Stimulated activated CD4-positive, alpha-beta T cell treated with anti-CD3 and anti-CD28 coated beads, Interleukin-15, amount 100 ng/mL, for 1 hour (primary cell): ENCODE measurements at regions not wholly inside any gene's neighbourhood (a gene's known extent, or its start where the extent isn't known, plus 50 kb on each side); places are given as distances from the start of the nearest gene placed in this dataset.
"Not testable (repeated sequence)": the region's sequence is repeated elsewhere in the genome, so short reads cannot be mapped to it uniquely, and the experiment has no call there.

Source experiments
- DNase-seq, 2 donors: peaks; one replicate each; pipeline ENCODE4 v3.0.0-alpha.2; 2020; ENCODE audit warnings: low read depth in 1 of 2, low spot score in 1 of 2

- no peak for DNase-seq
Observed at GRCh38 chr5:90135779-90136378, 273.7 kb downstream of the CETN3 start.

GRCh38 chr5:90134892-90135291, 274.7 kb downstream of the CETN3 start:
- DNase-seq, result no peak

GRCh38 chr5:90134381-90134780, 275.2 kb downstream of the CETN3 start:
- no peak for DNase-seq

DNA sequence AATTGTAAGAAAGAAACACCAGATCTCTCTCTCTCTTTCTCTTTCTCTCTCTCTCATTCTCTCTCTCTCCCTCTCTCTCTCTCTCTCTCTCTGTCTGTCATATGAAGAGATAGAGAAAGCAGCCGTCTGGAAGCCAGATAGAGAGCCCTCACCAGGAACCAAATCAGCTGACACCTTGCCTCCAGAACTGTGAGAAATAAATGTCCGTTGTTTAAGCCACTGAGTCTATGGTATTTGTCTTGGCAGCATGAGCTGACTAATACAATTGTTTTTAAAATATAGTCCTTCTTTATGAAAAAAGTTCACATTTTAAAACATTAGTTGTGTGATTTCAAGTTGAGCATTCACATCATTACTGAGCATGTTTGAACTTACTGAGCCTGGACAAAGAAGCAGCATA, 275.6 kb downstream of the CETN3 start:
- no peak for DNase-seq

DNA sequence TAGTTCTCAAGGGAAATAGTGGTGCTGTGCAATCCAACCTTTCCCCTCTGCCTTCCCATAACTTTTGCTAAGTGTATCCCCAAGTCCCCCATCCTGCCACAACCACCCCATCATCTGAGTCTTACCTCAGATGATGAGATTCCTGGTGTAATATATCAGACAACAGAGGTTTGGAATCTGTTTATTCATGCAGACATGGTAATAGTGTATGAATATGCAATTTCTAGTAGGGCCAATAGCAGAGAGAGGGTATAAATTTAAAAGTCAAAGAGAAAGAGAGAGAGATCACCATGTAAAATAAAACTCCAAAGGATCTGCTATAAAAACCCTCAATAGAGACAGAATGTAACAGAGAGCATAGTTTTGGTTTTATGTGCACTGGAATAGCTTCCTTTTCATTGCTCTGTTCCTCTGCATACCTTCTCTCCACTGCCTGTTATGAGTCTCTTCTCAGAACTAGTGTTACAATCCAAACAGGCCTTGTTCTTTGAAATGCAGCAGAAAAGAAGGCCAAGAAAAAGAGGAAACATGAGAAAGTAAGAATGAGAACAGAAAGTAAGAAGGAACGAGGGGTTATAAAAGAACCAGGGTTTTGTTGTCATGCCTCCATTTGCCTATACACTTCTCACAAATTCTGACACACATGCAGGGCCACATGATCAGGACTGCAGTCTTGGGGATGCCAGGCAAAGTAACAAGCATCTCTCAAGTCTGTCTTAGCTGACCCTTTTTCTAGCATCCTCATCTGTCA, 278.0 kb downstream of the CETN3 start:
- DNase-seq, result no peak

DNA sequence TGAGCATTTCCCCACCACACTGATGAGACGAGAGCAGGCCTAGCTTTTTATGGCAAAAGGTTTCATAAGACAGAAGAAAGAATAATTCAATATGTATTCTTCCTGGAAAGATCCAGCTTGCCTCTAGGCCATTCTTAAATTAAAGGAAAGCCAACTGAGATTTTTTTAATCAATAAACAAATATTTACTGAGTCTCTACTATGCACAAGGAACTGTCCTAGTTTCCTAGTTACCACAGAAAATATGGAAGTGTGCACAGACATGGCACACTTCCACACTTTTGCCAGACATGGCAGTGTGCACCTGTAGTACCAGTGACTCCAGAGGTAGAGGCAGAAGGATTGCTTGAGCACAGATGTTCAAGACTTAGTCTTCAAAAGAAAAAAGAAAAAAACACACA, 281.0 kb downstream of the CETN3 start:
- no peak for DNase-seq

GRCh38 chr5:90119531-90119971, 290.0 kb downstream of the CETN3 start:
- DNase-seq, result no peak

DNA sequence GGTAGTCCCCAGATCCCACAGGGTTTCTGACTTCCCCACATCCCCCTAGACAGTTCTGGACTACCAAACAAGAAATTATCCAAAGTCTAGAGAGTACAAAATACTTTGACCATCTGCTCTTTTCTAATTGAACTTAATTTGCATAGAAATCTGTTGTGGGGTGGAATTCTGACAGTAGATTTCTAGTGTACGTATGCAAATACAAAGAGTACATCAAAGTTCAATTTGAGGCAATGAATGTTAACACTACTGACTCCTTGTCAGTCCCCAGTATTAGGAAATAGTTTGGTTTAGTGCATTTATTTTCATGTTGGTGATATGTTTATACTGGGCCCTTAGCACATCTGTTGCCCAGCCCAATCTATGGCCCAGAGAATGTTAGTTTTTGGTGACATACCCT, 292.6 kb downstream of the CETN3 start:
- DNase-seq, result no peak

GRCh38 chr5:90113108-90113507, 296.4 kb downstream of the CETN3 start:
- DNase-seq, result no peak

- DNase-seq, result no peak
Observed at GRCh38 chr5:90112033-90112692, 297.4 kb downstream of the CETN3 start.

DNA sequence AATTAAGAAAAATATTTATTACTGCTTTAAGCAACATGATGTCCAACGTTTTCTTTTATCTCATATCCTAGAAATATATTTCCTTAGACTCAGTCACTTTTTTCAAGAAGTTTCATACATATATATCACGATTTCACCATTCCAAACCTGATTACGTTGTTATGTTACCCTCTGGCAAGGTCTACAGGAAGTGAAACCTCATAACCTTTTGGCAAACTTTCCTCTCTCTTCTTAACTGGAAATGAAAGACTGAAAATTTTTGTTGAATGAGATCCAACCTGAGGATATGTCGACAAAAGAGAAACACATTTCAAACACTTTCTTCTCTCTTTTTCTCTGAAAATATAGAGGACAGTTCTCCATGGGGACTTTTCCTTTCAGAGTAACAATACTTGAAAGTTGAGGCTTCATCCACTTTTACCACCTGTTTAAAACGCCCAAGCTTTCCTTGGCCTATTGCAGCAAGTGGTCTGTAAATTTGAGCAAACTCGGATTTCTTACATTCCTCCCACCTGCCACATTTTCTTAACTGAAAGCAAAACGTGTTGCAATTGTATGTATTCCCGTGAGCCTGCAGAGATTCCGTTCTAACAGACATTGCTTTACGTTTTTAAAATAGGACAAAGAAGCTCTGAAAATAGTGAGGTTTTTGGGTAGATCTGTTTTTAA, 298.1 kb downstream of the CETN3 start:
- DNase-seq, result no peak

- DNase-seq, result no peak
Observed at GRCh38 chr5:90109285-90109684, 300.3 kb downstream of the CETN3 start.

DNA sequence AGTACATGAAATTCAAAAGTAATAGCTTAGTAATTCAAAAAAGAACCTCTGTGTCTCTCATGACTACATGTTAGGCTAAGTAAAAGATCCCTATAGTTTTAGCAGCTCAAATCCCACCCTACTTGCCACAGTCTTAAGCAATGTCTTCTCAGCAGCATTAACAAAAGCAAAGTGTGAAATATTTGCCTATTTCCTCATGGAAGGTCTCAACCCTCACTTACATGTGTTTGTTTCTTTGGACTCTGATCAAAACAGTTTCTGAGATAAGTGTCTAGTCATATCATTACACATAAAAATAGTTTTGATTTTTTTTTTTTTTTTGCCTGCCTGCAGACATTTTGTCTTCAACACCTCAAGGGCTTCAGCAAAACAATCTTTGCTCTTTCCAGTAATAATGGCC, 310.5 kb downstream of the CETN3 start:
- DNase-seq, result no peak

GRCh38 chr5:90097082-90097477, 312.5 kb downstream of the CETN3 start:
- no peak for DNase-seq

DNA sequence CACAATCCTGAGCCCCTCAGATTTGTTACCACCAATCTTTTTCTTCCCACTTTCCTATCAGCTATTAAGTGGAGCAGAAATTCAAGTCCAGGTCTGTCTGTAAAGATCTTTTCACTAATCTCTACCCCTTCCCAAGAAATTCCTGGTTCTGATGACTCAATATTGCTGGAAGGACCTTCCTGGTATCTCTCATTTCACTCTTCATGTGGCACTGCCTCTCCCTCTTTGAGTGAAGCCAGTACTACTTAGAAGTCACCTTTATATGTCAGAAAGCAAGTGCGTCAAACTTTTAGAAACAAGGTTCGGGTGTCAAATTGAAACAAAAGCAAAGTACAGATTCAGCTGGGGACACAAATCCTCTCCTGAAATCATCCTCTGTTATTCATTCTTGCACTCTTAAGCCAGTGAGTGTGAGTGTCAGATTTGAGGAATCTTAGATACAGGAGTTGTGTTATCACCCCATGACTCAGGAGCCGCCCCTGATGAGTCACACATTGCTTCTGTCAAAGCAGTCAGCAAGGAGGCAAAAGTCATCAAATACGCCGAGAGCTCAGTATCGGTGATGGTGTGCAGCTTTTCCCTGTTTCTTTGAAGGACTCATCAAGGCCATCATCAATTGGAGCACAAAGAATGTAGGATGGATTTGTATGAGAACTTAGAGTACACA, 313.0 kb downstream of the CETN3 start:
- no peak for DNase-seq

DNA sequence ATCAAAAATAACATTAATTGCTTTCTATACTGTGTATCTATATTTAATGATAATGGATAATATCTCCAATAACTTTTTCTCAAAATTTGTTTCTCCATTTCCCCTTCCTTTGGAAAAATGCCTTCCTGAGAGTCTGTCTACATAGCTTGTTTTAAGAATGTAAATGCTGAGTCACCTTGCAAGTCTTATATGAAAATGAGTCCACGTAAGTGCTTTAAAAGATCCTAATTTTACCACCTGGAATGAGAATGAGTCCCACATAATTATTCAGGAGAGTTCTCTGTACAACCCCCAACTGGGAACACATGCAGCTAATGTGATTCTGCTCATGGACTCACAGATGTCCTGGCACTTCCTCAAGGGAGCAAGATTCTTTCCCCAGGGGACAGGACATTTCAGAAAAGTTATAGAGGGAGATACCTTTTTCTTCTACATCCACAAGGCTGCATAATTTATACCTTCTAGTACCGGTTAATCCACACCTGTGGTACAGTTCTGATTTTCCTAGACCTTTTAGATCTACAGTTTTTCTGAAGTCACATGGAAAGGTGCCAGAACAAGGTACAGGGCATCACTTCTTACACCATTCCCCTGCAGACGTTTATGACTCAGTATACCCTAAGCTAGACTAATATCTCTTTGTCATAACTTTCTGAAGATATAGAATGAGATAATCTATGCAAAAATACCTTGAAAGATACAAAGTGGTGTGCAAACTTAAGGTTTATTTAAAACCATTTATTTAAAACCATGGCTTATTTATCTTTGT, 314.1 kb downstream of the CETN3 start:
- no peak for DNase-seq

DNA sequence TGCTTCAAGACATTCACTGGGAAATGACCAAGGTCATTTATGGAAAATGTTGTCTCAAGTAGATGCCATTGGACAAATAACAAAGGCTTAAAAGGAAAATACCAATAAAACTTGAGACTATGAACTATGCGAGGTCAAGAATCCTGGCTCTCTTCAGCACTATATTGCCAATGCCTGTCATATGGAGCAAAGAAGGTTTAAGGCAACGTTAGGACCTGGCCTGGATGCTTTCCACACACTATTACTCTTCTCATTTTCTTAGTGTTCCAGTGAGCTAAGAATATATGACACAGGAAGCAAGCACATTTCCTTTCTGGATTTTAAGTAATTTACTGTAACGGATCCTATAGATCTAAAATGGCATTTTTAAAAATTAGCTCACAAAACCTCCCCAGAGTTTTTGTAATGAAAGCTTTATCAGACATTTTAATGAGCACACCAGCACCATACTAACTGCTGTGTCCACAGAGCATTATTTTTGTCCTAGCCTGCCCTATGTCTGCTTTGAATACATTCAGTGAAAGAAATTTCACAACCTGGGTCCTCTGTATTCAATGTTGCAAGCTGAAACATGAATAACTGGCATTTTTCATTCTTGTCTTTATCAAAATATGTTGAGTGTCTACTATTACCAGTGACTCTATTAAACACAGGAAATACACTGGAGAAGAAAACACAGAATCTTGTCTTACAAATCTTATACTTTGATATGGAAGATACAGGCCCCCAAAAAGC, 315.6 kb downstream of the CETN3 start:
- no peak for DNase-seq

DNA sequence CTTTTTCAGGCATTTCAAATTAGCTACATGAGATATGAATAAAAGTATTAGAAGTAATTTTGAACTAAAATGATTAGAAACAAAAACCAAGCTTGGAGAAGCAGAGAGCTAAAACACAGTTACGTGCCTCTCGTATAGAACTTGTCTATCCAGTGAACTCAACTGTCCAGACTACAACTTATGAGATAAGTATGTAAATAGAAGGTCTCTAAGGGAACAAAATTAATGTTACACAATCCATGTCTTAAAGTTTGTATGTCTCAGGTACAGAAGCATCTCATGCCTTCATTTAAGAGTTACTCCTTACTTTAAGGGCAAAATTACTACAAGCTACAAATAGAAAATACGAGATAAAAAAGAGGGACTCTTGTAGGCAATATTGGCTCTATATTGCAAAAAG, 316.8 kb downstream of the CETN3 start:
- no peak for DNase-seq

DNA sequence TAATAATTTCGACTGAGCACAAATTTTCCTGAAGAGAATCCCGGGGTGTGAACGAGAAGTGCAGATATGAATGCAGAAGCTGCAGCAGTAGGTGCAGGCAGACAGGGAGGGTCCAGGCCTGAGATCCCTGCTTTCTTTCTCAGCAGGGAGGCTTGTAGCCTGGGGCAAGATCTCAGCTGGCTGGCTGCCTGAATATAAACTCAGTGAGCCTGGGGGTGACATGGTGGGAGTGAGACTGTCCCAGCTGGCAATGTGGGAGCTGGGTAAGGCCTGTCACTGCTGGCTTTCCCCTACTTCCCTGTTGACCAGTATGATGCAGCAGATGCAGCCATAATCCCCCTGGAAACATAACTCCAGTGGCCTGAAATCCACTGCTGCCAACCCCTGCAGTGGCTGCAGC, 325.2 kb downstream of the CETN3 start:
- no peak for DNase-seq

DNA sequence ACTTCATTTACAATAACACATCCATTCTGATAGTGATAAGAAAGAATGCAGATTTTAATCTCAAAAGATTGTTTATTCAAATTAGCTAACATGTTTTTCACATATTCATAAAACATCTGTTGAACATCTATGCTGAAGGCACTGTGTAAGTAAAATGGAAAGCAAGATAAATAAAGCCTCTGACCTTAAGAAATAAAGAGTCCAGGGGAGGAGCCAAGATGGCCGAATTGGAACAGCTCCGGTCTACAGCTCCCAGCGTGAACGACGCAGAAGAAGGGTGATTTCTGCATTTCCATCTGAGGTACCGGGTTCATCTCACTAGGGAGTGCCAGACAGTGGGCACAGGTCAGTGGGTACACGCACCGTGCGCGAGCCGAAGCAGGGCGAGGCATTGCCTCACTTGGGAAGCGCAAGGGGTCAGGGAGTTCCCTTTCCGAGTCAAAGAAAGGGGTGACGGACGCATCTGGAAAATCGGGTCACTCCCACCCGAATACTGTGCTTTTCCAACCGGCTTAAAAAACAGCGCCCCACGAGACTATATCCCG, 336.5 kb downstream of the CETN3 start:
- DNase-seq, result not testable (repeated sequence)
